Fibroblast of the conjunctiva (primary cell): ENCODE measurements at regions not wholly inside any gene's neighbourhood (a gene's known extent, or its start where the extent isn't known, plus 50 kb on each side); places are given as distances from the start of the nearest gene placed in this dataset.

Source experiments
- DNase-seq: peaks from one replicate; pipeline ENCODE4 v3.0.0-alpha.2; 2010; ENCODE audit warnings: low read depth

- no peak for DNase-seq
These were observed 160.5 kb upstream of the ADAMTS9 start for GRCh38 chr3:64848127-64848800.

DNA sequence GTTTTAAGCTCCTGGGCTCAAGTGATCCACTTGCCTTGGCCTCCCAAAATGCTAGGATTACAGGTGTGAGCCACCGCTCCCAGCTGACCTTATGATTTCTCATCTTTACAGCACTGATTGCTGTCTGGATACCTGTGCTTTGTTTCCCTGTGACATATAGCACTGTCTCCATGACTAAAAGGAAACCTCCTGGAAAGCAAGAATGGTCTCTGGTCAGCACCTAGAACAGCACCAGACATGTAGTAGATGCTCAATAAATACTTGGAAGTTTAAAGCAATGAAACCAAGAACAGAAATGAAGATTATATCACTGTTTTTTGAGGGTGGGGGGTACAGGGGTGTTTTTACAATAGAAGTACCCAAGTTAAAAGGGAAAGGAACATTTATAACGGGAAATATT, 156.8 kb upstream of the ADAMTS9 start:
- no peak for DNase-seq

DNA sequence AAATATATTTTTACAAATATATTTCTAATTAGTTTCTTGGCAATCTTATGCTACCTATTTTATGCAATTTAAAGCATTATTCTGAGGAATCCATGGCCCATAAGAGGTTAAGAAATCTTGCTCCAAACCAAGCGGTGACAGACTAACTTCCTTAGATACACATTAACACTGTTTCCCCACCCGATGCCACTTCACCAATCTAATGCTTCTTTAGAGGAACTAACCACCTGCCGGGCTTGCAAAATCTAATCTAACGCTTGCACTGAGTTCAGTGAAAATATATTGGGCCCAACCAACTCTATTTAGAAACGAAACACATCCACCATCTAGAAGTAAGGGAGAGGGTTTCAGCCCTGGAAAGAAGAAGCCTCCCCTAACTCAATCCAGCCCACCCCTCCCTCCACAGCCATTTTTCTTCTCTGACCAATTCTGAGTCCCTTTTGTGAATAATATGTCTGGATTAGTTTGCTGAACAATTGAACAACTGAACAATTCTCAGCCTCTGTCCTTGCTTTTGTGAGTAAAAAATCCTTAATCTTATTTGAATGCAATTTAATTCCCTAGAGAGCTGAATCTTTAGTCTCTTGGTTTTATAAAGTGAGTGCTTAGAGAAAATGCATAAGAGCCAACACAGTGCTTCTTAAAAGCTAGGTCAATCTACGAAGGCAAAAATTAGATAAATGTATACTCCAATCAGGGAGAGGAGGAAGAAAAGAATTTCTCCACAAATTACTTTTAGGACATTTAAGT, 150.4 kb upstream of the ADAMTS9 start:
- no peak for DNase-seq

DNA sequence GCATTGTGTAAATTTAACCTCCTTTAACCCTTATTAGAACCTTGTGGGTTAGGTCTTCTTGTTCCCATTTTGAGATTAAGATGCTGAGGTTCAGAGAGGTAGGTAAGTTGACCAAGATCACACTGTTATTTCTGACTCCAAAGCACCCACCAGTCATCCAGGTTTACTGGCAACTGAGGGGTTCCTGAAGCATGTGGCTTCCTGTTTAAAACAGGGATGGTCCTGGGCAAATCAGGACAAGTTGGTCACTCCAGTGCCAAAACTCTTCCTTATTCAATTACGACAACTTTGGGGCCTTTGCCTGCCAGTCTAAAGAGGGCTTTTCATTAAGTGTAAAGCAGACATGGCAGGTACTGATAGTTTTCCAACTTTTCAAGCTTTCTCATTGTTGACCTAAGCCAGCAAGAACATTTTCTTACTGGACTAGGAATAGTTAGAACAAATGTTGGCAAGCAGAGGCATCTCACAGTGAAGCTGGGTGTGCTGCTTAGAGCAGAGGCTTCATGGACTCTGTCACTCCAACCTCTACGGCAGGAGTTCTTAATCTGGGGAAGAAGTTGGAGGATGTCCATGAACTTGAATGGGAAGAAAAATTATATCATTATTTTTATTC, 149.4 kb upstream of the ADAMTS9 start:
- no peak for DNase-seq

DNA sequence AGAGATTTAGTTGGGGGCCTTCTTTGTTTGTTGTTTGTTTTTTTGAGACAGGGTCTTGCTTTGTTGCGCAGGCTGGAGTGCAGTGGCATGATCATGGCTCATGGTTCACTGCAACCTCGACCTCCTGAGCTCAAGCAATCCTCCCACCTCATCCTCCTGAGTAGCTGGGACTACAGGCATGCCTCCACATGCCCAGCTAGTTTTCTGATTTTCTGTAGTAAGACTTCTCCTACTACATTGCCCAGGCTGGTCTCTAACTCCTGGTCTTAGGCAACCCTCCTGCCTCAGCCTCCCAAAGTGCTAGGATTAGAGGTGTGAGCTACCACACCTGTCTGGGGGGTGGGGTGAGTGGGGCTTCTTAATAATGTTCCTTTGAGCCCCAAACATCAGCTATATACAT, 148.3 kb upstream of the ADAMTS9 start:
- no peak for DNase-seq

- no peak for DNase-seq
These were observed 144.3 kb upstream of the ADAMTS9 start for GRCh38 chr3:64832098-64832497.

DNA sequence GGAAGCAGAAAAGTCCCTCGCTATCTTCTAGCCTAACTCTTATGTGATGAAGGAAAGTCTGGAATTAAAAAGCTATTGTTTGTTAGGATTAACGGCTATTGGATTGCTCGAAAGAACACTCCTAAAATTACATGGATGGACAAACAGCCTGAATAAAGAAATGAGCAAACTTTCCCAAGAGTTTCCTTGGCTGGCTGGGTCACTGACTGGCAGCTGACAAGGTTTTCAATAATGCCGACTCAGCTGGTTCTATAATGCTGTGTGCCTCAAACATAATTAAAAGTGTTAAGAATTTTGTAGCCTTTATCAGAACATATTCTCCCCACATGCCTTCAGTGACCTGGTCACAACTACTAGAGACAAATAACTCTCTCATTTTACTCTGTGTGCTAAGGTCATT, 142.9 kb upstream of the ADAMTS9 start:
- no peak for DNase-seq

DNA sequence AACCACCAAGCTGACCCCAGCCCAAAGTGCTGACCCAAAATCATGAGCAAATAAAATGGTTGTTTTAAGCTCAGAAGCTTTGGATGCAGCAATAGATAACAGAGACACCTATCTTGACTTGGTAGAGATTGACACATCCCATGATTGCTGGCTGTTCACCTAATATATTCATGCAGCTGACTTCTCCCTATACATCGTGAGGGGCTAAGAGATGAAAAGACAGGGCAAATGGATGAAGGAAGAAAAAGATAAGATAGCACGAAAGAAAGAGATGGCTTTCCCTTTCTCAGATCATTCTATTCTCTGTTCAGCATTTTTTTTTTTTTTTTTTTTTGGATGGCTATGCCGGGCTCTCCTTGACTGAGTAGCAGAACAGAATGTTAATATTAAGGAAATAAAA, 141.5 kb upstream of the ADAMTS9 start:
- no peak for DNase-seq

GRCh38 chr3:64828276-64828675, 140.5 kb upstream of the ADAMTS9 start:
- DNase-seq: no peak

DNA sequence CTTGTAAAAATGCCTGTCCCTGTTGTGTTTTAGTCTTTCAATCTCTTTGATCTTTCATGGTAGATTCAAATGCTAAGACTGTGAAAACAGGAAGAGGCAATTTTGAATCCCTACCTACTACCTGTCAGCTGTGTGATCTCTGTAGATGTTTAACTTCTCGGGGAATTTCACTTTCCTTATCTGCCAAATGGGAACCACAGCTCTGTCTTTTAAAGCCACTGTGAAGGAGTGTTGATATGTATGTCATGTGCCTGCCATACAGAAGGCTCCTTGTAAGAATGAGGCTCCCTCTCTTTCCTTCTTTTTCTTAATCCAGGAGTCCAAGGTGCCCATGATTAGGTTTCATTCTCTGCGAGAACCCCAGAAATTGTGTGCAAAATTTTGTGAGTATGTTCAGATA, 139.6 kb upstream of the ADAMTS9 start:
- no peak for DNase-seq

DNA sequence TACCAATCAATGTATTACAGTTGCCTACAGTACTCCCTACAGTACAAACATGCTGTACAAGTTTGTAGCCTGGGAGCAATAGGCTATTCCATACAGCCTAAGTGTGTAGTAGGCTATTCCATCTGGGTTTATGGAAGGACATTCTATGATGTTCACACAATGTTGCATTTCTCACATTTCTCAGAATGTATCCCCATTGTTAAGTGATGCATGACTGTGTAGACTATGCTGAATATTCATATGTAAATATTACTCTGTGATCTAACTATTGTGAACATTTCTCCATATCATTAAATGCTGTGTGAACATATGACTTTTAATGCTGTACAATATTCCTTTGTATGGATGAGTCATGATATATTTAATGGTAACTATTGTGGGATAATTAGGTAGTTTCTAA, 139.2 kb upstream of the ADAMTS9 start:
- DNase-seq: no peak

- no peak for DNase-seq
These were observed 137.8 kb upstream of the ADAMTS9 start for GRCh38 chr3:64825404-64826120.

- no peak for DNase-seq
These were observed 136.7 kb upstream of the ADAMTS9 start for GRCh38 chr3:64824394-64824909.

DNA sequence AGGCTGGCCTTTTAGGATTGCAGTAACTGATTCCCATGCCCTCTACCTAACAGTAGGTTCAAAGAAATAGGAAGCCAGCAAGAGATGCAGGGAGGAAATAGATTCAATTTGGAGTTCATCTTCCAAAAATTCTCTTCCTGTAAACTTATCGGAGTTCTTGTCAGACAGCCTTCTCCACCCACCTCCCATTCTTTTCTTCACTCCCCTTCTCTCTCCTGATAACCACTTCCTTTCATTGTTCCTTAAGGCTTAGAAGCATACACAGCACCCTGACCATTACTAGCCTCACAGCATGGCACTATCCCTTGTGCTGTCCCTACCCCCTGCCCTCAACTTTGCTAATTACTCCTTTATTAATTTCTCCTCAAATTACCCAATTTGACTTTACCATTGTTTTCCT, 130.4 kb upstream of the ADAMTS9 start:
- no peak for DNase-seq

DNA sequence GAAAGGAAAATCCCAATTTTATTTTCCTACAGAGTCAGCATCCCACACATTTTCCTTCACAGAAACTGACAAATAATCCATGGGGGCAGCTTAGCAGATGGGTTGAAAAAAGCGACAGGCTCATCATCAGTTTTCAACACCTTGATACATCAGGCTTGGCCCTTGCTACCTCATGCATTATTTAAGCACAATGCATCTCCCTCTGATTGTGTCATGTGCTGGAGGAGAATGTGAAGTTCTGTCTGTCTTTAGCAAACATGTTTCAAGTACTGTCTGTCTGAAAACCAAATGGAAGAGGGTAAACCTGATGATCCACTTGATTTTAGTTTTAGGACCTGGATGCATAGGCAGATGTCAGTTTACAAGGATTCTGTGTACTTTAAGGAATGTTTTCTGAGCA, 128.6 kb upstream of the ADAMTS9 start:
- DNase-seq: no peak

- no peak for DNase-seq
These were observed 128.0 kb upstream of the ADAMTS9 start for GRCh38 chr3:64815789-64816188.

DNA sequence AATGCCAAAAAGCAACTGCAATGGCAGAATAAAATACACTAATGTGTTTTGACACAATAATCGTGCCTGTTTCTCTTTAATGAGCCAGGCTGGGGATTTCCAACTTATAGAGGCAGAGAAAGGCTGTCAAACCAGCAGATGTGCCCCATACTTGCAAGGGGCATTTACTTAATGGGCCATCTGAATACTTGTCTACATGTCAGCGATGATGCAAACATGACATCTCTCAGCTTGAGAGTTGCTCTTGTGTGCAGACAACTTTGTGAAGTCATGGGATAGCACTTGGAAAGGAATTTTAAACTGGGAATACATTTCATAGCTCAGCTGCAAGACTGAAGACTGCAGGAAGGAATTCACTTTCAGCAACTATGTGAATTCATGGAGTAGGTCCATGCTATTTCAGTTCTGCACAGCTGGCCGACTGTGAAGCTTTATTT, 127.4 kb upstream of the ADAMTS9 start:
- no peak for DNase-seq

DNA sequence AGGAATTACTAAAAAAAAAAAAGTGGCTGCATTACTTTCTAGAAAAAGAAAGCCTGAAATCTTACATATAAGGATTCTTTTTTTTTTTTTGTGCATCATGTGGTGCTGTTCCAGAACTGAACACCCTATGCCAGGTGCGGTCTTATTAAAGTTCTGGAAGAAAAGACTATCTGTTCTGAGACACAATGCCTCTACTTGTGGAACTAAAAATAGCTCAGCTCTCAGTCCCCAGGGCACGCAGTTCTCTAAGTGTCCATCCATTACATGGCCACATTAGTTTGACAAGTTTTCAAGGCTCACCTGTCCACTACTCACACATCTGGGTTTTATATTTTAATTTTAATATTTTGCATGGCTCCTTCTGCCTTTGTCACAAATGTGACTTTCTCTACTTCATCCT, 126.6 kb upstream of the ADAMTS9 start:
- no peak for DNase-seq

- DNase-seq: no peak
These were observed 125.5 kb upstream of the ADAMTS9 start for GRCh38 chr3:64813326-64813725.

- DNase-seq: no peak
These were observed 121.3 kb upstream of the ADAMTS9 start for GRCh38 chr3:64809086-64809485.

GRCh38 chr3:64808061-64808460, 120.3 kb upstream of the ADAMTS9 start:
- no peak for DNase-seq
